GM18498 (cell line): ENCODE measurements at regions not wholly inside any gene's neighbourhood (a gene's known extent, or its start where the extent isn't known, plus 50 kb on each side); places are given as distances from the start of the nearest gene placed in this dataset.
"Not testable (repeated sequence)": the region's sequence is repeated elsewhere in the genome, so short reads cannot be mapped to it uniquely, and the experiment has no call there.

Experiments used
- ATAC-seq: cut with Tn5 transposase; IDR thresholded peaks from one replicate; pipeline ENCODE4 v1.9.1; 2021; ENCODE audit warnings: mild to moderate bottlenecking, moderate library complexity; ENCODE audit not compliant: unreplicated experiment

DNA sequence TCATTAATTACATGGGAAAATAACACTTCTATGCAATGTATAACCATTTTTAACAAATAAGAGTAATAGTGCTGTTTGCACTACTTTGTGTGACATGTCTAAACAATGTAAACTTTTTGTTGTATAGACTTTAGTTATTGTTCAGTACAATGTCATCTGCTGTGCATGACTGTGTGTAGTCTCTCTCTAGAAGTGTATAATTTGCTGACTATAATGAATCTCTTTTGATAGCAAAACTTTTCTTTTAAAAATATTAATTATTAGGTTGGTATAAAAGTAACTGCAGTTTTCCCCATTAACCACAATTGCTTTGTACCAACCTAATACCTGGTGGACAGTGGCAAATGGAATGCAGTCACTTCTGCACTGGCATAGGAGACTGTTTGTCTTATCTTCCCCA, 124.2 kb upstream of the SGK1 start:
- no peak for ATAC-seq

DNA sequence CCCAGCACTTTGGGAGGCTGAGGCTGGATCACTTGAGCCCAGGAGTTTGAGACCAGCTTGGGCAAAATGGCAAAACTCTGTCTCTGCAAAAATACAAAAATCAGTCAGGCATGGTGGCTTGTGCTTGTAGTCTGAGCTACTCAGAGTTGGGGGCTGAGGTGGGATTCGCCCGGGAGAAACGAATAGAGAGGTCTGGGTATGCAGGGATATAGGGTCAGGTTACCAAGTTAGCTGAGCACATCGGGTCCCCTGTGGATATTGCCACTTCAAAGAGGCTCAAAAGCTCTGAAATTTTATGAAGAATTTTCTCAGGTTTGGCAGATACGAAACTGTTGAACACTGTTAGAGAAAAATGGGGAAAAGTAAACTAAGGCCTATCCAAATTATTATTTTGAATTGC, 120.9 kb upstream of the SGK1 start:
- ATAC-seq: no peak

DNA sequence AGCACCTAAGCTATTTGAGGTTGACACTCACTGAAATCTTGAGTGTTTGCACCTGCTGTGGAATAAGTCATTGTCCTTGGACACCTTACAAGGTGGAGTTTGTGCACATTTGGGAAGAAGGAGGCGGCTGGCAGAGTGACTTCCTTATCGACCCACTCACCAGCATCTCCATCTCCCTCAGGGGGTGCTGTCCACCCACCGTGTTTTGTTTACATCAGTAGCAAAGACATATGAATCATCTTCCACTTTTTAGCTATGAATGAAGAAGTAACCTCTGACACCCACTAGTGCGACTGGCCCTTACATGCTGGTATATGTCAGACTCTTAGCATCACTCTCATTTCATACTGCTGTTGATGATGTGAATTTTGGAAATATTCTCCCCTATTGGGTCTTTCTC, 119.5 kb upstream of the SGK1 start:
- ATAC-seq: peak; percentile 35

DNA sequence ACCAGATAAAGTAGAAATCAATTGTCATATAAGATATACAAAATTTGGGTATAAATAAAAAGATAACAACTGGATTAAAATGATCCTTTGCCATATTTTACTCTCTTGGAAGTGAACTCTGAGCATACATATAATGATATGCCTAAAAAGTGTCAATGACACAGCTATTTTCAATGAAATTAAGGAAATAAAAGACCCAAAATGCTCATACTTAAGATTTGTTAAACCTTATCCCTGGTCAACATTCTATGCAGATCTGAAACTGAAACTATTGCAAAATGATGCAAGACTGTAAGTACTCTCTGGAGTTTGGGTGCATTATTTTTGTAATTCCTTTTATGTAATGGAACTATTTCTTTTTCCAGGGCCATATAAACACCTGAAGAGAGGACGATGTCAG, 119.0 kb upstream of the SGK1 start:
- peak; percentile 41 for ATAC-seq

DNA sequence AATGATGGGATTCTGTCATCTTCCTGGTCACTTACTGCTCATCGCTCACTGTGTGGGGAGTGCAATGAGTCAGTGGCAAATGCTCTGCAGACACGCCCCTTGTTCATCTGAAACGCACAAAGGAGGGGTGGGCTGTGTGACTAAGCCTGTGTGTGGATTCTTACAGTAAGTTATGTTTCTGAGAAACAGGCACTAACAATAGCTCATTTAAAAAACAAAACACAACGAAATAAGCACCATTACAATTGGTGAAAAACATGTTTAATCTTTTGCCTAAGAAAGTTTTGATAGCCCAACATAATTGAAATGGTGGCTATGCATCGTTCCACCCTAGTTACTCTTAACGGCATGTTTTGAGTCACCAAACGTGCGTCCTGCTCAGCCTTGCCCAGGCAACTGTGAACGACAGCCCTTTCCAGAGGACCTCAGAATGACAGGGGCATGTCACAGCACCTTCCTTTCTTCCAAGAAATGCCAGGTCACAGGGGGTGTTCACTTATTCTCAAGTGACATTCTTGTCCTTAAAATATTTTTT, 118.4 kb upstream of the SGK1 start:
- ATAC-seq: peak; percentile 86

DNA sequence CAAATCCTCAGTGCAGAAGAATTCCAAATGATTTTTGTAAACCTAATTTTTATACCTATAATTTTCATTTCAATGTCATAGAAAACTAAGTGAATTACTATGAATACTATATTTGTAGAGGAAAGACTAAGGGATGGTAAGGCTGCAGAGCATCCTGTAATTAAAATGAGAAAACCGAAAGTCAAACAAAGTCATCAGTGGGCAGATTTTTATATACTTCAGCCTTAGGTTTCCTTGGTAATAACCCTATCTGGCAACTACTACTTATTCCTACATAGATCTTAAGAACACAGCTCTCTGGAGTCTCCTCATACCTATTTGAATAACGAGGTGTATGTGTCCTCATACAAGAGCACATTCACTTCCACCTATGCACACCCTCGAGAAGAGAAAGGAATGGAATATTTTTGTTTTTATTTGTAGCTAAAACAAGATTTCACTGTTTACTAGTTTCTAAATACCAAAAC, 117.9 kb upstream of the SGK1 start:
- ATAC-seq: peak; percentile 25

DNA sequence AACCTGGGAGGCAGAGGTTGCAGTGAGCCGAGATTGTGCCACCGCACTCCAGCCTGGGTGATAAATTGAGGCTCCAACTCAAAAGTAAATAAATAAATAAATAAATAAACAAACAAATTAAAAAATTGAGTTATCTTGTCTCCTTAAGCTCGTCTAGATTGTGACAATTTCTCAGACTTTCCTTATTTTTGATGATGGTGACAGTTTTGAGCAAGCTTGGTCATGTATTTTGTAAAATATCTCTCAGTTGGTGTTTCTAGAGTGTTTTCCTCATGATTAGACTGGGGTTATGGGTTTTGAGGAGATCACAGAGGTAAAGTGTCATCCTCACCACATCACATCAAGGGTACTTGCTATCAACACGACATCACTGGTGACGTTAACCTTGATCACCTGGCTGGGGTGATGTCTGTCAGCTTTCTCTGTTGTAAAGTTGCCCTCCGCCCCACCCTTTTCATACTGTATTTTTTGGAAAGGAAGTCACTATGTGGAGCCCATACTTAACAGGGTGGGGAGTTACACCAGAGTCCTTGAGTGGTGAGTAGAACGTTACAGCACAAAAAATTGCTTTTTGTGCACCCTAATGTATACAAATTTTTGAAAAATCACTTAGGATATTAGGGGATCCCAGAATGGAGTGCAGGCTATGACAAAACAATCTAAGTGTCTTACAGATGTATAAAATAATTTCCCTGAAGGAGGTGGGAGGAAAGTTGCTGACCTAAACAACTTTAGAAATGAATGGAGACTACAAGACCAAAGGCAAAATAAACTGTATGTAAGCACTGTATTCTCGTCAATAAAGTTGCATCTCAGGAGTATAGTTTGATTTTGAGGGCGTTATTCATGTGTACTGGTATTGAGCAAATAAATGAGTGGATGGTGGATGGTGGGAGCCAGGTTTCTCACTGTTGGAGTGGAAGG, 116.4 kb upstream of the SGK1 start:
- no peak for ATAC-seq

DNA sequence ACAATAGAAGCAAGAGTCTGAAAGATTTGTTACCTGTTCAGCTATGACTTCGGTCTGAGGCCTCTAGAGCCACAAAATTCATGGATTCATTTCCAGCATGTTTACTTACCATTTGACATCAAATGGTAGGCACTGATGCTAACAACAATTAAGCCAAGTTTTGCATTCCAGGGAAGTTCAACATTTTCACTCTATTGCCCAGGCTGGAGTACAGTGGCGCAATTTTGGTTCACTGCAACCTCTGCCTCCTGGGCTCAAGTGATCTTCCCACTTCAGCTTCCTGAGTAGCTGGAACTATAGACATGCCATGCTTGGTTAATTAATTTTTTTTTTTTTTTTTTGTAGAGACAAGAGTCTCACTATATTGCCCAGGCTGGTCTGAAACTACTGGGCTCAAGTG, 114.1 kb upstream of the SGK1 start:
- ATAC-seq: no peak

DNA sequence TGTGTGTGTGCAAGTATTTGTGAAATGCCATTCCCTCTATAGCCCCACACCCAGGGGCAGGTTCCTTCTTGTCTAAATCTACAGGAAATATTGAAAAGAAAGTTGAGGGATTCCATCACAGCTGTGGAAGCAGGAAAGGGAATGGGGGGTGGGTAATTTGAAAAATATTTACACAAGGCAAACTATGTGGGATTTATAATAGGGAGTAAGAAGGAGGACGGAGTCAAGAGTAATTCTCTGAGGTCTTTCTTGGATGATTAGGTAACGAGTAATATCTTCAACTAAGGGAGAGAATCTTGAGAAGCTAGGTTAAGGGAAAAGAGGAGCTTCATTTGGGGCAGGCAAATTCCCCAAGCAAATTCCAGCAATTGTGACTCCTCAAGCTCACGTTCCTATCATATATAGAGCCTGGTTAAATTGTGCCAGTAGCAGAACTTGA, 113.5 kb upstream of the SGK1 start:
- ATAC-seq: no peak

DNA sequence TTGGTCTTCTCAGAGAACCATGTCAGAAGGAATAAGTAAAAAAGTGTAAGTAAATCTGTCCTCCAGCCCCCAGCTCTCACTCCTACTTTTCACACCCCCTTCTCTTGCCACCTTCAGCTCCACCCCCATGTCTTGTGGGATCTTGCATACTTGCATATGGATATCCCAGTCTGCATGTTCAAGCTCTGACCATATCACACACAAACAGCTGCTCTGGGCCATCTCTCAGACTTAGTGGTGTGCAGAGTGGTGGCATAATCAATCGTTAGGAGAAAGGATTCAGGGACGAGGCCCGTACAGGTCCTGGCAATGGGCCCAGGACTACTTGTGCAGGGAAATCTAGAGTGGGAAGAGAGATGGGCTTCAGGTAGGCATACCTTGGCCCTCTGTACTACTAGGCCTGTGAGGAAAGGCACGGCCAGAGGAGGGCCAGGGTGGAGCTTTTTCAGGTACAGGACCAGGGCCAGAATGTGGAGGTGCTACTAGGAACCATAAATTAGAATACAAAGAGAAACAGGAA, 112.0 kb upstream of the SGK1 start:
- ATAC-seq: no peak

DNA sequence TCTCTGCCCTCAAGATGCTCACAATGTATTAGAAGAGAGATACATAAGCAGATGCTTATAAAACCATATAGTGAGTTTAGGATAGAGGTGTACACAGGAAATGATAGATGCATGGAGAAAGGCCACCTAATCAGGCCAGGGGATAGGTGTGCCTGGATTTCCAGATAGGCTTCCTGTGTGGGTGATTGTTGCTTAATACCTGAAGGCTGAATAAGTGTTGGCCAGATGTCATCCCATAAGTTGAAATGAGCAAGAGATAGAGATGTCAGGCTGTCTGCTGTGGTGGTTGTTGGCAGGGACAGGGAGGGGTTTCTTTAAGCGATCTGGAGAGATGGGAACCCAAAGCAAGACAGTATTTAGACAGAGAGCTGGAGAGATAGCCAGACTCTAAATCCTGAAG, 109.8 kb upstream of the SGK1 start:
- ATAC-seq: no peak

DNA sequence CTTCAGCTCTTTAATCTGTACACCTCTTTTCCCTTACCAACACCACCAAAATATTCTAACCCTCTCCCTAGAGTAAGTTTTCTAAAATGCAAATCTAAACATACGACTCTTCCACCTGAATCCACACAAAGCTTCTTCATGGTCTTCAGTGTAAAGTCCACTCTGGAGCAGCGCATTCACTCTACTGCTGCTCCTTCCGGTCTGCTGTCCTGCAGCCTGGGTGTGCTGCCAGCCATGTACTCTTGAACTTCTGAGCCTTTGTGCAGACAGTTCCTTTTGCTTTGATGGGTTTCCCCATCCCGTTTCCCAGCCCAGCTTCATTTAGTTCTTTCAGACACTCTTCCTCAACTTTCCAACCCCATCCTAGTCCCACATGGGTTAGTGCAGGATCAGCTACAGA, 108.7 kb upstream of the SGK1 start:
- no peak for ATAC-seq

DNA sequence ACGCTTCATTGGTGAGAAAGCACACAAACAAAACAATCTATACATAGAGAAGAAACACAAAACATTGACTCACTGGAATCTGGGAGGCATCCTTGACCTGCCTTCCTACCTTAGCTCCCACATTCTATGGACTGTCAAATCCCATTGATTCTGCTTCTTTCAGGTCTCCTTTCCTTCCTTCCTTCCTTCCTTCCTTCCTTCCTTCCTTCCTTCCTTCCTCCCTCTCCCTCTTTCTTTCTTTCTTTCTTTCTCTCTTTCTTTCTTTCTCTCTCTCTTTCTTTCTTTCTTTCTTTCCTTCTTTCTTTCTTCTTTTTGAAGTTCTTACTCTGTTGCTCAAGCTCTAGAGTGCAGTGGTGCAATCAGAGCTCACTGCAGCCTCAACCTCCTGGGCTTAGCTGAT, 108.0 kb upstream of the SGK1 start:
- ATAC-seq: not testable (repeated sequence)

DNA sequence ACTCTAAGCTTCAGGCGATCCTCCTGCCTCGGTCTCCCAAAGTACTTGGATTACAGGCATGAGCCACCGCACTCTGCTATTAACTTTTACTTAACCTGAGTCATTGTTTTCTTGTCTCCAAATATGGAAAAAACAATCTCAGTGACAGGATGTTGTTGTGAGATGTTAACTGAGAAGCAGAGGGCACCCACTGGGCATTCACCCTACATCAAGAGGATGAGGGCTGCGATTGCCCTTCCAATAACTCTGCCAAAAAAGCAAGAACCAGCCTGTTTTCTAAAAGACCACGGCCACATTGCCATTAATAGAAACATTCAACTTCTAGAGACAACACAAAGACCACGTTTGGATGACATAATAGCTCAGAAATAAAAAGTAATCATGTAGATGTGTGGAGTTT, 107.6 kb upstream of the SGK1 start:
- ATAC-seq: no peak

DNA sequence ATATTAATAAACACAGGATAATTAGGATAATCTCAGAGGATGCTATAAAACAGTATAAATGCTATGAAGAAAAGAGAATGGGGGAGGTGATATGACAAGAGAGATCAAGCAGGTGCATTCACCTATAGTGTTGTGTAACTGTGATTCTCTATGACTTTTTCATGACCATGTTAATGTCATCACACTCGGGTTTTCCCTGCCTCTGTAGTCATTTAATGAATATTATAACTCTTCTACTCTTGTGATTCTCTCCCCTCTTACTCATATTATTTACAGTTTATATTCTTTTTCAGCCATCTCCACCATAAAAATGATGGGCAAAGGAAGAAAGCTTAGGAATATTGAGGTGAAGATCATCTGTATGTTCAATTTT, 106.9 kb upstream of the SGK1 start:
- no peak for ATAC-seq

DNA sequence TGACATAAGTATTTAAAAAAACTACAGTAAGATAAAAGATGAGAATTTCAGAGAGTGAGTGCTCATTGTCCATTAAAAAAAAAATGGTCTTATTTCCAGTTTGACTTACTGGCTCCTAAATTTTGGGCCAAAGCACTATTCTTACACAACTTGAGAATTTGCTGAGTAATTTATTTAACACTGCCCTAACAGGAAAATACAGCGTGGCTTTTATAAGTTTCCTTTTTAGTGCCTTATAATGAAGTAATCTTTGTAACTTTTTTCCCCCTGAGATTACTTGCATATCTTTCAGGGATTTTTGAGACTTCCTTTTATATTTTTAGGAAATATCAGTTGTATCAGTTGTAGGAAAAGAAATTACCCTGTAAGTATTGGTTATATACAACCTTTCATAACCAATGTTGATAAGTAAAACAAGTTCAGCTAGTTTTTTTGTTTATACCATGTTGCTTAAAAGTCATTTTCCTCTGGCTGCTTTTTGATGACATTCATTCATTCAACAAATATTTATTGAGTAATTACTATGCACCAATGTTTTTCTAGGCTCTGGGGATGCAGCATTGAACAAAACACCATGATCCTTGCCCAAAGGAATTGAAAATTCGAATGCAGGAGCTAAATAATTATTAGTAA, 106.4 kb upstream of the SGK1 start:
- ATAC-seq: no peak

DNA sequence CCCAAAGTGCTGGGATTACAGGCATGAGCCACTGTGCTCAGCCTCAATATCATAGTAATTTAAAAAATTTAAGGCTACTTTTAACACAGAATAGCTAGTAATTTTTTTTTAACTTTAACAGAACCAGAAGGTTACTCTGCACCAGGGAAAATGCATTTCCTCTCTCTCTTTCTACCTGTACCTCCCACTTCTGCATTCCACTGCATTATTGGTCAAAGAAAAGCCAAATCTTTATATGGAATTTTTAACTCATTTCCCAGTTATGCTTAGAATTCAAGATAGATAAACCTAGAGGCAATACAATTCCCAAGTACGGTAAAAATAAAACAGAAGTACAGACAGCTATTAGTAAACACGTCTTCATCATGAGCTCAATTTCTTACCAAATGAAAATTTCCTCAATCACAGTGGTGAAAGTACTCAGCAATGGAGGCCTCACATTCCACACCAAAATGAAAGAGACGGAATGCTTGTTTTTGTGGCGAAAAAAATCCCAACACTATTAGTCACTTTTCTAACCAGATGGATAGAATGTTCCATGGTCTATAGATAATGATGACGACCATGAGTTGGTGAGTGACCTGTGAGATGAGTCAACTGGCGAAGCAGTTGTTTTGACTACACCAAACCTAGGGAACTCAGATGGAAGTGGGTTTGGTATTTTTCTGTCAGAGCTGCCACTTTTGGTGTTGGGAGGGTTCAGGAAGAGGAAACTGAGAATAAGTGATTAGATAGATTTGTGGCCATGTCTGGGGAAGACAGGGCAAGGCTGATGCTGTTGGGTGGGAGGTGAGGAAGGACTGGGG, 104.7 kb upstream of the SGK1 start:
- ATAC-seq: no peak

DNA sequence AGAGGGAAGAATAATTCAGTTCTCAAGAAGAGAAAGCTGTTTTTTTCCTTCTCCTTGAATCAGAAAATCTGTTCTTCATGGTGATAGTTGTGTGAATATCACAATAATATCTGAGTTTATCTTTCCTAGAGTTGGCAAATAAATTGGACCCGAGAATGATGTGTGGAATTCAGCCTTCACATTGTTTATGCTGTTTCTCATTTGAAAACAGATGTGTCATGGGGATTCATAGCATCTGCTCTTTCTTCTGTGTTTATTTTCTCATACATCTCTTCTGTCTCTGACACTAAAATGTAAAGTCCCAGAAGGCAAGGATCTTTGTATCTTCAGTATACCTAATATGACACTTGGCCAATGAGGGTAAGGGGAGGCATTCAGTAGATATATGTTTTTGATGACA, 103.6 kb upstream of the SGK1 start:
- no peak for ATAC-seq

DNA sequence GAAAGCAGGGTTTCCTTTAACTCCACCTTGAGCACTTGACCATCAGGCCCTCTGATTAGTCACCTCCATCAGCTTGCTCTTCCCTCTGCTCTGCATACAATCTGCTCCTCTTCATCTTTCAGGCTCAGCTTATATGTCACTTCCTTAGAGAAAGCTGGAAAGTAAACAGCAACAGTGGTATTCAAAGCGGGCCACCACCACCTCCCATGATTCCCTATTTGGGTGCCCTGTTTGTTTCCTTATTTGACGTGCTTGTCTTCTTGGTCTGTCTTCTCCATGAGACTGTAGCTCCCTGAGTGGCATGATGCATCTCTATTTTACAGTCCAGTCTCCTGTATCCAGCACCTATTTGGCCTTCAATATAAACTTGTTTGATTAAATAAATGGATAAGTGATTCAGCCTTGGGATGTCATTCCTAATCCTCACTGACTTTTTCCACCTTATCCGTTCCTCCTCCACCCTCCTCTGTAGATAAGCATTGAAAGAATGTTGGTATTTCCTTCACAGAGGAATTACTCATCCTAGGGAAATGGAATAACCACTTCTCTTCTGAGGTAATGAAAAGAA, 102.8 kb upstream of the SGK1 start:
- no peak for ATAC-seq

DNA sequence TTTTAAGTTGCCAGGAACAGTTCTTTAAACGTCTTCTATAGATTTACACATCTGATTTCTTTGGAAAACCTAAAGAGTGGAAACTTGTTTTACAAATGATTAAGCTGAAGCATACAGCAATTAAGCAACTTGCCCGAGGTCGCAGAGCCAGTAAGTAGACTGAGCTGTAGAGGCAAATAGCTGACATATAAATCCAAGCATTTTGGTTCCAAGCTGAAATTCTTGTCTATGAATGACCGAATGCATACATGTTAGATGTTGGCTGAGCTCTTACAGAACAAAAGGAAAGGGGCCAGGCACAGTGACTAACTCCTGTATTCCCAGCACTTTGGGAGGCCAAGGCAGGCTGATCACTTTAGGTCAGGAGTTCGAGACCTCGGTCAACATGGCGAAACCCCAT, 101.8 kb upstream of the SGK1 start:
- ATAC-seq: no peak
